HG02642 (cell line): ENCODE measurements at regions not wholly inside any gene's neighbourhood (a gene's known extent, or its start where the extent isn't known, plus 50 kb on each side); places are given as distances from the start of the nearest gene placed in this dataset.

Experiments used
- ATAC-seq: cut with Tn5 transposase; IDR thresholded peaks from one replicate; pipeline ENCODE4 v1.9.1; 2021; ENCODE audit warnings: mild to moderate bottlenecking; ENCODE audit not compliant: unreplicated experiment, poor library complexity

- ATAC-seq: no peak
Observed at GRCh38 chr10:64054392-64054791, 533.2 kb downstream of the REEP3 start.

GRCh38 chr10:64059884-64060283 is 538.7 kb downstream of the REEP3 start:
- ATAC-seq: no peak

- no peak for ATAC-seq
Observed at GRCh38 chr10:64060389-64060788, 539.2 kb downstream of the REEP3 start.

GRCh38 chr10:64062793-64063192 is 541.6 kb downstream of the REEP3 start:
- no peak for ATAC-seq

GRCh38 chr10:64067009-64067606 is 545.9 kb downstream of the REEP3 start:
- no peak for ATAC-seq

GRCh38 chr10:64067859-64068258 is 546.7 kb downstream of the REEP3 start:
- ATAC-seq: no peak

- ATAC-seq: no peak
Observed at GRCh38 chr10:64070241-64070640, 549.0 kb downstream of the REEP3 start.

- no peak for ATAC-seq
Observed at GRCh38 chr10:64071218-64071617, 550.0 kb downstream of the REEP3 start.

GRCh38 chr10:64075604-64076003 is 554.4 kb downstream of the REEP3 start:
- no peak for ATAC-seq

- no peak for ATAC-seq
Observed at GRCh38 chr10:64076322-64076940, 555.2 kb downstream of the REEP3 start.

GRCh38 chr10:64079341-64079740 is 558.1 kb downstream of the REEP3 start:
- ATAC-seq: no peak

GRCh38 chr10:64080071-64080470 is 558.9 kb downstream of the REEP3 start:
- ATAC-seq: no peak

- ATAC-seq: no peak
Observed at GRCh38 chr10:64081947-64082482, 560.8 kb downstream of the REEP3 start.

GRCh38 chr10:64086083-64086767 is 565.0 kb downstream of the REEP3 start:
- ATAC-seq: no peak

GRCh38 chr10:64089648-64090047 is 568.4 kb downstream of the REEP3 start:
- ATAC-seq: no peak

GRCh38 chr10:64090865-64091264 is 569.7 kb downstream of the REEP3 start:
- no peak for ATAC-seq

GRCh38 chr10:64091897-64092296 is 570.7 kb downstream of the REEP3 start:
- no peak for ATAC-seq

GRCh38 chr10:64093304-64093703 is 572.1 kb downstream of the REEP3 start:
- ATAC-seq: no peak

- no peak for ATAC-seq
Observed at GRCh38 chr10:64093946-64094535, 572.8 kb downstream of the REEP3 start.

- no peak for ATAC-seq
Observed at GRCh38 chr10:64096941-64097340, 575.7 kb downstream of the REEP3 start.
